GM21515 (cell line): ENCODE measurements at regions not wholly inside any gene's neighbourhood (a gene's known extent, or its start where the extent isn't known, plus 50 kb on each side); places are given as distances from the start of the nearest gene placed in this dataset.
"Not testable (repeated sequence)": the region's sequence is repeated elsewhere in the genome, so short reads cannot be mapped to it uniquely, and the experiment has no call there.

ENCODE experiments used
- ATAC-seq: cut with Tn5 transposase; IDR thresholded peaks from one replicate; pipeline ENCODE4 v1.9.1; 2021; ENCODE audit not compliant: unreplicated experiment

DNA sequence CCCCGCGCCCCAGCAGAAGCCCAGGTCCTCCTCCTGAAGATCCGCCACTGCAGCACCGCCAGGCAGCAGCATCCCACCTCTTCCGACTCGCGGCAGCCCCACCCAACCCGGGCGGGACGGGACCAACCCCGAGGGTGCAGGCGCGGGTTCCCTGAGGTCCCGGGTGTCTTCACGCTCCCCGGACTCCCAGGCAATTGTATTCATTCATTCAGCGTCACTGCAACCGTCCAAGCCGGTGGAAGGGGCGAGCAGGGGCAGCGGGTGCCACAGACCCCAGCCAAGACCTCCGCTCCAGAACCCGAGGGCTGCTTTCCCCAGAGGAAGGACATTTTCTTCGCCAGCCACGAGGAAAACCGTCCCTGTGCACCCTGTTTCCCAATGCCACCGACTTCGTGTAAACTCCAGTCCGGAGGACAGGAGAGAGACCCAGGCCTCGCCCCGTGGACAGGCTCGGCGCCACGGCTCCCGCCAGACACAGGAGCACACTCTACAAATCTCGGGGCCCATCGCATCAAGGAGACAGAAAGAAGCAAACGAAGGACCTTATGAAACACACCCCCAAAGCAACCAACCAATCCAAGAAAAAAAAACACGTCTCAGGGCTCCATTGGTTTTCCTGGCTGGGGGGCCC is 1471.5 kb downstream of the FOXD4L5 start:
- not testable (repeated sequence) for ATAC-seq

DNA sequence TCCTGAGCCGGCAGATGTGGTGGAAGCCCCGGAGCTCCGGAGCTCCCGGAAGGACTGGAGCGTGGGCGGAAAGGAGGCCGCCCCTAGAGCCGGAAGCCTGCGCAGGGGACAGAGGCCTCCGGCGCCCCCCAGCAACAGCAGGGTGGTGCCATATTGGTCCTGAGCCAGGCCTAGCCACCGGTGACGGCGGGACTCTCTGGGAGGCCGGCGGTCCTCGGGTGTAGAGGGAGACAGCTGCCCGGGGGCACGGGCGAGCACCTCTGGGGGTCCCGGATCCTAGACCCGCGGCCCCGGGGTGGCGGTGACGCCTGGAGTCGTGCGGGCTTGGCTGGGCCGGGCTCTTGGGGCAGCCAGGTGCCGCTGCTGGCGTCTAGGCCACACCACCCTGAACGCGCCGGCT is 1472.2 kb downstream of the FOXD4L5 start:
- ATAC-seq = peak; percentile 75

DNA sequence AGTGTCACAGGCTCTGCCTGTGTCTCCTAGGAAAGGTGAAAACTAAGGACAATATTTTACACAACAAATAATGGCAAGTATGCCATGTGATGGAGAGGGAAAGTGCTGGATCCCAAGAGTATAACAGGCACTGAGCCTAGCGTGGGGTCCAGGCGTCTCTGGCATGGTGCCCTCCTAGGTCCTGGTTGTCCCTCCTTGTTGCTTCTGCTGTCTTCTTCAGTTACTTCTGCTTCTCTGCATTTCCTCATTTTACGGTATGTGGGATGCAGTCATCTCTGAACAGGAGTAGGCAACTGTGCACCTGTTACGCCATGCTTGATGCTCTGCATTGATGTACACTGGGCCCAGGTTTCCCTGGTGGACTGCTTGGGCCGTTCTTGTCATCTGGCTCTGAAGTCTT is 1480.8 kb downstream of the FOXD4L5 start:
- ATAC-seq = not testable (repeated sequence)

DNA sequence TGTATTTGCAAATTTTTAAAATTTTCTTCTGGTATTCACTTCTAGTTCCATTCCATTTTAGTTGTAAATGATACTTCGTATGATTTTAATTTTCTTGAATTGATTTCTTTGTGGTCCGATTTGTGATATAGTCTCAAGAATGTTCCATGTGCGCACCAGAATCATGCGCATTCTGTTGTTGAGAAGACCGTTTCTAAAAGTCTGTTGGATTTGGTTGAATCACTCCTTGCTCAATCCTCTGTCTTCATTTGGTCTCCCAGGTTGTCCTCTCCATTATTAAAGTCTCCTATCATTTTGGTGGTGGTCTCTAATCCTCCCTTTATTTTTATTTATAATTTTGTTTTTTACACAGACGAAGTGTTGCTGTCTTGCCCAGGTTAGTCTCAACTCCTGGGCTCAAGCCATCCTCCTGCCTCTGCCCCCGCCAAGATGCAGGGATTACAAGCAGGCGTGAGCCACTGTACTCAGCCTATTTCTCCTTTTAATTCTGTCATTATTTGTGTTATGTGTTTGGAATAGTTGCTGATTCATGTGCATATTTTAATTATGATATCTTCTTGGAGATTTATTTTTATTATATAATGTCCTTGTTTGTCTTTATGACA is 1490.8 kb downstream of the FOXD4L5 start:
- ATAC-seq = not testable (repeated sequence)

DNA sequence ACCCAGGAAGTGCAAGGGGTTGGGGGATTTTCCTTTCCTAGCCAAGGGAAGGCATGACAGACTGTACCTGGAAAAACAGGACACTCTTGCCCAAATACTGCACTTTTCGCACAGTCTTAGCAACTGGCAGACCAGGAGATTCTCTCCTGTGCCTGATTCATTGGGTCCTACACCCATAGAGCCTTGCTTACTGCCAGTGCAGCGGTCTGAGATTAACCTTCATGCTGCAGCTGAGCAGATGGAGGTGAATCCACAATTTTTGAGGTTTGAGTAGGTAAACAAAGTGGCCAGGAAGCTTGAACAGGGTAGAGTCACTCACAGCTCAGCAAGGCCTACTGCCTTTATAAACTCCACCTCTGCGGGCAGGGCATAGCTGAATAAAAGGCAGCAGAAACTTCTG is 1497.6 kb downstream of the FOXD4L5 start:
- not testable (repeated sequence) for ATAC-seq

DNA sequence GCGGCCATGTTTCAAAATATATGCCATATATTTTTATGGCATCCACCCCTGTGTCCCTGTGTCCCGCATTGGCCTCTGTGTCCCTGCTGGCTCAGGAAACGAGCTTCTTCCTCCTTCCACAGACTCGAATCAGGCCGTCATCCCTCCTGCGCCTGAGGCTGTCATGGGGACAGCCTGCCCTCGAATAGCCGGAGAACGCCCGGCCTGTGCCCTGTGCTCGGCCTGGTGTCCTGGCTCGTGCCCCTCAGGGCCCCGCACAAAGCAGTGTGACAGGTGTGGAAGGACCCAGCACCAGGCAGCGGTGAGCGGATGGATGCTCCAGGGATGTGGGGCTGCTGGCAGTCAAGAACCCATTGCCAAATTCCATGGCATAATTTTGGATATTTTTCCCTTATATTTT is 1500.0 kb downstream of the FOXD4L5 start:
- ATAC-seq = not testable (repeated sequence)

DNA sequence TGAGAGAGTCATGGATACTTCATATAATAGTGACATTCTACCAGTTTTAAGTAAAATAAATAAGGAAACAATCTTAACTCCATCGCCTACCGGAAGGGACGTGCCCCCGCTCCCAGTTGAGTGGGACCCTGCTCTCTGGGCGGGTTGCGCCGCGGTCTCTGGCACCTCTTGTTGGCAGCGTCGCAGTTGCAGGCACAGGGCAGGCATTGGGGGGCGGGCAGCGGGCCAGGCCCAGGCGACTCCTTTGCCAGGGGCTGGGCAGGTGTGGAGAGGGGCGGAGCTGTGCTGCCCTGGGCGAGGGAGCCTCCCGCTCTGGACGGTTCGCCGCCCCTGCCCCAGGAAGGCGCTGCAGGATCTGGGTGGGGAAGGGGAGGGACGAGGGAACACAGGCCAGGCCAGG is 1500.6 kb downstream of the FOXD4L5 start:
- not testable (repeated sequence) for ATAC-seq

DNA sequence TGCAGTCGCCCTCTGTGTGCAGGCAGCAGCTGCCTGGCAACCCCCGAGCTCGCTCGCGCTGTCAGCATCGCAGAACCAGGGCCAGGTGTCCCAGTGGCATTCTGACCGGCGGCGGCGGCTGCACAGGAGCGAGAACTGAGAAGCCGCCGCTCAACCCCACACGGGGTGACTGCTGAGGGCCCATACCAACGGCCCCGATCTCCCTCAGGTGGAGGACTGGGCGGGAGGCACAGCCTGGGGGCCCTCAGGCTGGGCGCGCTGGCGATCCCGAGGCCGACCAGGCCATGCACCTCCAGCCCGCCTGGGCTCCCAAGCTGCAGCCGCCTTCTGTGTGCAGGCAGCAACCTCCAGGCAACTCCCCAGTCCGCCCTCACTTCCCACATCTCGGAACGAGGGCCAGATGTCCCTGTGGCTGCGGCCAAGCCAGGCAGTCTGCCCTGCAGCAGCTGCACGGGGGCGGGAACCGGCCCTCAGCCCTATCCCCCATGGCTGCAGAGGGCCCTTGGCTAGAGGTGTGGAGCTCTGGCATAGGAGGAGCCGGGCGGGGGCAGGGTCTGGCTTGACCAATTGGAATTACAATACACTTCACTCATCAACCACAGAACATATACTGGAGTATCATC is 1503.1 kb downstream of the FOXD4L5 start:
- peak; percentile 44 for ATAC-seq

DNA sequence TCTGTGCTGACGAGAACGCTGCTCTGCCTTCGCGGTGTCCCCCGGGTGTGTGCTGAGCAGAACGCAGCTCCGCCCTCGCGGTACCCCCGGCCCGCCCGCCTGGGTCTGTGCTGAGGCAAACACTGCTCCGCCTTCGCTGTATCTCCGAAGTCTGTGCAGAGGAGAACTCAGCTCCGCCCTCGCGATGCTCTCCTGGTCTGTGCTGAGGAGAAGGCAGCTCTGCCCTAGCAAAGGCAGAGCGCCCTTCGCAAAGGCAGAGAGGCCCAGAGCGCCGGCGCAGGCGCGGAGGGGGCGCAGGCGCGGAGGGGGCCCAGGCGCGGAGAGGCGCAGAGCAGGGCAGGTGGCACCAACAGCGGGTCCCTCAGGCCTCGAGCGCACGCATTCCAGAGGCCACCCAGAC is 1503.6 kb downstream of the FOXD4L5 start:
- peak; percentile 100 for ATAC-seq

DNA sequence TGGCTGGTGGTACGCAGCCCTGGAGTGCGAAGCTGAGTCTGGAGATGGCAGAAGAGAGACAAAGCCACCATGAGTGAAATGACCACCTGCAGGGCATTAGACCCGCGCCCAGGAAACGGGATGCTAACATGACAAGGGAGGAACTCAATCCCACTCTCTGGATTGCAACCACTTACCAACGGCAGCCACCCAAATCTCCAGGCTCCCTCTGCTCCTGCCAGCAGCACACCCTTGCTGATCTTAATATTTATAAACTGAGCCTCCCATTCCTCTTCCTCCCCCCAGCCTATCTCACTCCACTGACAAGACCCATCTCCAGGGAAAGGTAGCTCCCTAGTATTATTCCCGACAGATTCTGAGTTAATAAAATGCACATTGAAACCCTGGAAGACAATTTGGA is 1508.8 kb downstream of the FOXD4L5 start:
- ATAC-seq = not testable (repeated sequence)

DNA sequence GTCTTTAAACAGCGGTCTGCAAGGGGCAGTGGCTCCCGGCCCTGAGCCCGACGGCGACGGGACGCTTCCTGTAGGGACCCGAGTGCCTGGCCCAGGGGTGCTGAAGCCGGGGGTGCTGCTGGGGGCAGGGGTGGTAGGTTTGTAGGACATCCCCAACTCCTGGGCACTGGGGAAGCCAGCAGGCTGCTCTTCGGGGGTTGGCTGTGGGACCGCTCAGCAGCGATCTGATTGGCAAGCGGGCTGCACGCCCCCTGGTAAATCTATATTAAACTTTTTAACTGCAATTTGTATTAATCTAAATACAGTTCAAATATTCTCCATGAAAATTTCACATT is 1510.0 kb downstream of the FOXD4L5 start:
- not testable (repeated sequence) for ATAC-seq

DNA sequence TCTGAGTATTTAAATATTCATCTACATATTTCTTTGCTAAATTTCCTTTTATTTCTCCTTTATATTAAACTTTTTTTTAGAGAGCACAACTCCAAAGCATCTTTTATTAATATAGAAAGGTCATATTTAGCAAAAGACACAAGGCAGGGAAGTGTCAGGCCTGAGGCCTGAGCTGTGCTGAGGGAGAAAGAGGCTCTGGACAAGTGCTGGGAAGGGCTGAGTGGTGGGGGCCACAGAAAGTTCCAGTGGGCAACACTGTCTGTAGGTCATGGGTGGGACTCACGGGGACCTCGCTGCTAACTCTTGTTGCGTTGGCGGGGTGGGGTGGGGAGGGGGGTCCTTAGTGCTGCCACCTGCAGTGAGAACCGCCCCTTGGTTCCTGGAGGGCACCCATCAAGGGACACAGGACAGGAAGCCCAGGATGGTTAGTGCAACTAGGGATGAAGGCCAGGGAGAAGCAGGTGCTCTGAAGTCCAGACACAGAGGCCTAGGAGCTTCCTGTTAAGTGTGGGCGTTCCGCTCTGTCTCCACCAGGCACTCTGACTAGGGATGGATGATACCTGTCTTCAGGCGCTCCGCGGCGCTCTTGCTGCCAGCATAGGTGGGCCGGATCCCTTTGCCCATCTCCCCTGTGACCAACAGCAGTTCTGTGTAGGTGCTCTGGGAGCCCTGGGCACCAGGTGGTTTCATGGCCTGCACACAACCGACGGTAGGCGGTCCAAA is 1510.5 kb downstream of the FOXD4L5 start:
- ATAC-seq = not testable (repeated sequence)

DNA sequence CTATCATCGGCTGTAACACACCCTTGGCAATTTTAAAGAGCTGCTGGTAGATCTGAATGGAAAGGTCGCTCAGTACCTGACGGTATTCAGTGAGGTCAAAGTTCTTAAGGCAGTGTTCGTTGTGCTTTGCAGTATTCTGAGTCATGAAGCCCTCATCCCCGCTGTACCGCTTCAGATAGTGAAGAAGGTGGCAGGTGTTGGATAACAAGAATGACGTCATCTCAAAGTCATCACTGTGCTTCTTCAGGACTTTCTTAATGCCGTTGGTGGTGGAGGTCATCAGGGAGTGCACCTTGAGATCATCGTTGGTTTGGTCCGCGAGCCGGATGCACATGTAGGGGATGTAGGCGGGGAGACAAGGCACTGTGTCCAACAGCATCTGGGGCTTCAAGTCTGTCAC is 1522.8 kb downstream of the FOXD4L5 start:
- ATAC-seq = not testable (repeated sequence)

DNA sequence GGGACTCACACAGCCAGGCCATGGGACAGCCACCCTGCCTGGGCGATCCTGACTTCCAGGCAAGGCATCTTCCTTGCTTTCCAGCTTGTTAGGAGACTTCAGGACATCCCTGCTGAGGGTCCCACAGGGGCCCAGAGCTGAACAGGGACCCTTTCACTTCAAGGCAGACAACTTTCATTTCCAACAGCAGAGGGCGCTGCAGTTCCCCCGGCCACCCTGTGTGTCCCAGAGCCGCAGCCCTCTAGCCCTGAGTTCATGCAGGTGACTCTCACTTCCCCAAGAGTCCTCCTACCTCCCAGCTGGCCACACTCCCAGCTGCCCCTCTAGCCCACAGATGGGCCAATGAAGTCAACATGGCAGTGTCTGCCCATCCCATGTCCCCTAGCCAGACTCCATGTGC is 1556.0 kb downstream of the FOXD4L5 start:
- not testable (repeated sequence) for ATAC-seq

DNA sequence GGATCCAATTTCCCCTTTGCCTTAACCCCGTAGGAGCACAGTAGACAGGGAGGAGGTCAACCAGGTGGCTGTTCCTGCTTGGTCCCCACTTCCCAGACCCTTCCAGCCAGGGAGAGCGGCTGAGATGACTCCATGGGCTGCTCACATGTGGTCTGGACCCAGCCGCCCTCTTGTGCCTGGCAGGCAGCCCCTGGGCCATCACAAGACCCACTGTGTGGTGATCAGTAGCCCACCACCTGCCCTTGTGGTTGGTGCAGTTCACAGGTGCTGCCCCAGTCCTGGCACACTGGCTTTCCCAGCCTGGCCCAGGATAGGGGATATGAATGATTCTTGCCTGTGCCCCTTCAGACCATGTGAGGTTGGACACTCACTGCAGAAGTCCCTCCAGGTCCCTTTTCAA is 1556.7 kb downstream of the FOXD4L5 start:
- no peak for ATAC-seq

DNA sequence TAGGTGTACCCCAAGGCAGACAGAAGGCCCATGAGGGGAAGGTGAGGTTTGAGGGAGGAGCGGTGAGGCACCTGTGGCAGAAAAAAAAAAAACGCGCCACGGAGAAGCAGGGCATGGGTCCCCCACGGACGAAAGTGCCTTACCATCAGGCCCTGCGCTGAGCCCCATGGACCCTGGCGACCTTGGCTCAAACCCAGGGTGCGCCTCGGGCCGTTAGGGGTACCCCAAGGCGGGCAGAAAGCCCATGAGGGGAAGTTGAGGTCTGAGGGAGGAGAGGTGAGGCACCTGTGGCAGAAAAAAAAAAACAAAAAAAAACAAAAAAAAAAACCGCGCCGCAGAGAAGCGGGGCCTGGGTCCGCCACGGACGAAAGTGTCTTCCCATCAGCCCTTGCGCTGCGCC is 1576.7 kb downstream of the FOXD4L5 start:
- ATAC-seq = not testable (repeated sequence)

DNA sequence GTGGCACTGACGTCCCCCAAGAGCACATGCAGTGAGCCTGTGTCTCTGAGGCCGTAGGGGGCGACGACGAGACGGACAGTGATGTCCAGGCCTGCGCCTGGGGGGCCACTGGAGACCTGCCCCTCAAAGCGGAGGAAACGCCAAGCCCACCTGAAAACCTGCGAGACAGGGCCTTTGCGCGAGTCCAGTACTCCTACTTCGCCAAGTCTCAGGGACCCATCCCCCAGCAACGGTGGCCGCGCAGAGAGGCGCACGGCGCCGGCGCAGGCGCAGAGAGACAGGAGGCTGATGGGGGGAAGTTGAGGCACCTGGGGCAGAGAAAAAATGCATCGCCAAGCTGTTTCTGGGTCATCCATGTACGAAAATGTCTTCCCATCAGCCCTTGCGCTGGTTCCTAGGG is 1580.6 kb downstream of the FOXD4L5 start:
- not testable (repeated sequence) for ATAC-seq

DNA sequence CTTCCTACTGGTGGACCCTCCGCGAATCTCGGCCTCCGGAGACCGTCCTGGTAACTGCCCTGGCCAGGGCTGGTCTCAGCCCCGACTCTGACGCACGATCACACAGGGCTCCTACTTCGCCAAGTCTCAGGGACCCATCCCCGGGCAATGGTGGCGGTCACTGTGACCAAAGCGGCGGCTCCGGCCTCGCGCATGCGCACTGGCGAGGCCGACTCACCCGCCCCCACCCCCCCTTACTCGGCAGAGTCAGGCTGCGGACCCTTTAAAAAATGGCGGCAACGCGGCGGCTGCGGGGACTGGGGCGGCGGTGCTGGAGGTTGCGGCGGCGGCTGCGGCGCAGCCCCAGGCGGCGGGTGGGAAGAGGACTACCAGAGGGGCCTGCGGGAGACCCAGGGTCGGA is 1581.3 kb downstream of the FOXD4L5 start:
- ATAC-seq = not testable (repeated sequence)

DNA sequence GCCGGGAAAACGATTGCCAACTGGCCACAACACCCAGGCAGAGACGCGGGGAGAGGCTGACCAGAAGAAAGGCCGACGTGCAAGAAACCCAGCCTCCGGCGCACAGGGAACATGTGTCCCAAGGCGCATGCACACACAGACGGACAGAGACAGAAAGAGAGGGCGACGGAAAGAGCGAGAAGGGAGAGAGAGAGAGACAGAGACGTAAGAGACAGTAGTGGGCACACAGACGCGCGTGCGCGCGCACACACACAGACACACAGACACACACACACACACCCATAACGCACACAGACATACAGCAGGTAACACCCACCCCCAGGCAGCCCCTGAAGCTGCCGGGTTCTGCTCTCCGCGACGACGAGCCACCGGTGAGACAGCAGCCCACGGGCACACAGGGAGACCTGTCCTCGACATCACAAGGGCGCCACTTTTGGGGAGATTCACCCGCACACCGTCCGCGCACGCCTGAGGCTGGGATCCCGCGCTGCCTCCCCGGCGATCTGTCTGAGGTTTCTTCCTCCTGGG is 1581.8 kb downstream of the FOXD4L5 start:
- ATAC-seq = not testable (repeated sequence)
